OCI-LY3 (cell line): ENCODE measurements at regions not wholly inside any gene's neighbourhood (a gene's known extent, or its start where the extent isn't known, plus 50 kb on each side); places are given as distances from the start of the nearest gene placed in this dataset.

ENCODE experiments used
- EZH2phosphoT487 ChIP-seq: fragments of 200-600 bp; shearing (Covaris generic); IDR thresholded peaks from 2 replicates; pipeline ENCODE4 v1.6.1; 2018; ENCODE audit warnings: antibody characterized with exemption, mixed run types, low read depth
- TF ChIP-seq, protein P1 (sequence below): fragments of 200-600, 300-600 bp; sonication (generic); IDR thresholded peaks from 2 replicates; pipeline ENCODE4 v1.5.1; 2014; ENCODE audit warnings: antibody characterized with exemption, low read length, low read depth

- TF ChIP-seq, protein P1, sequence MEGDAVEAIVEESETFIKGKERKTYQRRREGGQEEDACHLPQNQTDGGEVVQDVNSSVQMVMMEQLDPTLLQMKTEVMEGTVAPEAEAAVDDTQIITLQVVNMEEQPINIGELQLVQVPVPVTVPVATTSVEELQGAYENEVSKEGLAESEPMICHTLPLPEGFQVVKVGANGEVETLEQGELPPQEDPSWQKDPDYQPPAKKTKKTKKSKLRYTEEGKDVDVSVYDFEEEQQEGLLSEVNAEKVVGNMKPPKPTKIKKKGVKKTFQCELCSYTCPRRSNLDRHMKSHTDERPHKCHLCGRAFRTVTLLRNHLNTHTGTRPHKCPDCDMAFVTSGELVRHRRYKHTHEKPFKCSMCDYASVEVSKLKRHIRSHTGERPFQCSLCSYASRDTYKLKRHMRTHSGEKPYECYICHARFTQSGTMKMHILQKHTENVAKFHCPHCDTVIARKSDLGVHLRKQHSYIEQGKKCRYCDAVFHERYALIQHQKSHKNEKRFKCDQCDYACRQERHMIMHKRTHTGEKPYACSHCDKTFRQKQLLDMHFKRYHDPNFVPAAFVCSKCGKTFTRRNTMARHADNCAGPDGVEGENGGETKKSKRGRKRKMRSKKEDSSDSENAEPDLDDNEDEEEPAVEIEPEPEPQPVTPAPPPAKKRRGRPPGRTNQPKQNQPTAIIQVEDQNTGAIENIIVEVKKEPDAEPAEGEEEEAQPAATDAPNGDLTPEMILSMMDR = no peak
- no peak for TF ChIP-seq EZH2phosphoT487
Measured at GRCh38 chr5:68898951-68899471, 194.8 kb upstream of the SLC30A5 start.
